HCT116 (cell line): ENCODE measurements at regions not wholly inside any gene's neighbourhood (a gene's known extent, or its start where the extent isn't known, plus 50 kb on each side); places are given as distances from the start of the nearest gene placed in this dataset.

Experiments used
- ATAC-seq: fragments of 200-7000 bp; cut with Tn5 transposase; 2 replicates; pipeline ENCODE4 v1.9.1; 2020; ENCODE audit warnings: mild to moderate bottlenecking, moderate library complexity
- BruUV-seq: library from RNA; stranded (reverse); fragments of 400-500 nt; replicated peaks from 2 replicates; lab custom pipeline; 2021; lab: Mats Ljungman, UMichigan
- CTCF ChIA-PET: fragments of 300-600 bp; sonication (Branson Sonifier 250); formaldehyde crosslinking; loops from one replicate; lab custom pipeline; 2021; ENCODE audit warnings: antibody characterized with exemption; lab: Charles Lee
- POLR2A ChIA-PET: fragments of 300-600, 350-600 bp; sonication (Branson Sonifier 250); formaldehyde crosslinking; loops from one replicate; lab custom pipeline; 2021; ENCODE audit warnings: antibody characterized with exemption; lab: Charles Lee
- RAD21 ChIA-PET, 2 experiments: fragments of 300-600 bp; sonication (Branson Sonifier 250); formaldehyde crosslinking; loops; one replicate each; lab custom pipeline; 2023; ENCODE audit warnings: low total read pairs in 2 of 2; ENCODE audit not compliant: uncharacterized antibody in 2 of 2, unreplicated experiment in 2 of 2, low non-redundant PET in 1 of 2; lab: Charles Lee
- DNase-seq: peaks from one replicate; pipeline ENCODE4 v3.0.0-alpha.2; 2010; ENCODE audit warnings: low read depth, low spot score
- H2AFZ ChIP-seq: fragments of 200-600 bp; shearing (Covaris generic), sonication (generic); 2 replicates; pipeline ENCODE4 v1.6.1; 2017; ENCODE audit warnings: low read depth, mixed run types, mixed read lengths, antibody characterized with exemption, low read length; ENCODE audit not compliant: poor library complexity, severe bottlenecking
- H3K27ac ChIP-seq: 2 replicates; pipeline ENCODE4 v1.5.1; 2012; ENCODE audit warnings: low read depth, low read length
- H3K27me3 ChIP-seq: fragments of 200-600 bp; sonication (generic); 2 replicates; pipeline ENCODE4 v1.6.1; 2016; ENCODE audit warnings: mixed run types, low read length, mixed read lengths; ENCODE audit not compliant: insufficient read depth
- H3K36me3 ChIP-seq, 2 experiments: fragments of 200-500 bp in 1 of 2; fragments of 200-600 bp in 1 of 2; sonication (Bioruptor generic) in 1 of 2; sonication (generic) in 1 of 2; 2 replicates each; pipeline versions ENCODE4 v1.5.1 to v1.6.1; 2014 to 2016; ENCODE audit warnings: low read length in 2 of 2, inconsistent platforms in 1 of 2, mixed read lengths in 1 of 2, mixed run types in 1 of 2; ENCODE audit not compliant: insufficient read depth in 2 of 2, control insufficient read depth in 1 of 2
- H3K4me1 ChIP-seq, 2 experiments: fragments of 200-600 bp in 1 of 2; sonication (generic) in 1 of 2; 2 replicates each; pipeline versions ENCODE4 v1.5.1 to v1.6.1; 2012 to 2017; ENCODE audit warnings: low read length in 2 of 2, inconsistent platforms in 1 of 2, mild to moderate bottlenecking in 1 of 2, mixed read lengths in 1 of 2, mixed run types in 1 of 2, moderate library complexity in 1 of 2; ENCODE audit not compliant: insufficient read depth in 2 of 2, control insufficient read depth in 1 of 2
- H3K4me2 ChIP-seq: fragments of 200-600 bp; sonication (generic); 2 replicates; pipeline ENCODE4 v1.6.1; 2017; ENCODE audit warnings: mixed run types, low read length, mixed read lengths
- H3K4me3 ChIP-seq, 2 experiments: fragments of 200-600 bp in 1 of 2; sonication (generic) in 1 of 2; replicated peaks in 1 of 2; 2 replicates each; pipeline ENCODE4 v1.5.1; 2011 to 2016; ENCODE audit warnings: low read length in 2 of 2, control low read depth in 1 of 2, low read depth in 1 of 2, mild to moderate bottlenecking in 1 of 2, mixed read lengths in 1 of 2, mixed run types in 1 of 2
- H3K79me2 ChIP-seq: fragments of 200-600 bp; sonication (generic); 2 replicates; pipeline ENCODE4 v1.6.1; 2017; ENCODE audit warnings: mild to moderate bottlenecking, mixed run types, low read length, moderate library complexity, mixed read lengths; ENCODE audit not compliant: insufficient read depth
- H3K9ac ChIP-seq: fragments of 200-600 bp; sonication (generic); 2 replicates; pipeline ENCODE4 v1.6.1; 2016; ENCODE audit warnings: low read length, mixed read lengths
- H3K9me2 ChIP-seq: fragments of 200-600 bp; sonication (generic), shearing (Covaris generic); 2 replicates; pipeline ENCODE4 v1.6.1; 2017; ENCODE audit warnings: mixed run types, mild to moderate bottlenecking, moderate library complexity; ENCODE audit not compliant: insufficient read depth
- H3K9me3 ChIP-seq, 2 experiments: fragments of 200-500 bp in 1 of 2; fragments of 200-600 bp in 1 of 2; sonication (Bioruptor generic) in 1 of 2; sonication (generic) in 1 of 2; 2 replicates each; pipeline ENCODE4 v1.6.1; 2014 to 2017; ENCODE audit warnings: low read length in 2 of 2, mixed read lengths in 2 of 2, inconsistent platforms in 1 of 2, low read depth in 1 of 2, mild to moderate bottlenecking in 1 of 2, mixed run types in 1 of 2, moderate library complexity in 1 of 2; ENCODE audit not compliant: control insufficient read depth in 1 of 2, insufficient read depth in 1 of 2
- H4K20me1 ChIP-seq: fragments of 200-600 bp; sonication (generic), shearing (Covaris generic); 2 replicates; pipeline ENCODE4 v1.6.1; 2017; ENCODE audit warnings: mixed run types, mild to moderate bottlenecking, moderate library complexity; ENCODE audit not compliant: insufficient read depth
- CBX3 ChIP-seq: IDR thresholded peaks from 2 replicates; pipeline ENCODE4 v1.6.1; 2012; ENCODE audit warnings: low read depth
- EGR1 ChIP-seq: IDR thresholded peaks from 2 replicates; pipeline ENCODE4 v1.6.1; 2012; ENCODE audit warnings: low read depth
- EZH2 ChIP-seq: fragments of 200-600 bp; sonication (generic); IDR thresholded peaks from 2 replicates; pipeline ENCODE4 v1.6.1; 2017; ENCODE audit warnings: antibody characterized with exemption, mixed run types
- FOSL1 ChIP-seq: IDR thresholded peaks from 2 replicates; pipeline ENCODE4 v1.6.1; 2012; ENCODE audit warnings: low read depth
- POLR2AphosphoS5 ChIP-seq: IDR thresholded peaks from 2 replicates; pipeline ENCODE4 v1.6.1; 2011; ENCODE audit warnings: mild to moderate bottlenecking, low read depth, low read length, moderate library complexity
- RAD21 ChIP-seq: IDR thresholded peaks from 2 replicates; pipeline ENCODE4 v1.6.1; 2012; ENCODE audit warnings: low read depth, mild to moderate bottlenecking
- SRF ChIP-seq: IDR thresholded peaks from 2 replicates; pipeline ENCODE4 v1.6.1; 2012; ENCODE audit warnings: low read depth
- TCF7L2 ChIP-seq: IDR thresholded peaks from 2 replicates; pipeline ENCODE4 v1.7.0; 2011; ENCODE audit warnings: borderline replicate concordance, inconsistent platforms; ENCODE audit not compliant: insufficient read depth, insufficient read length; ENCODE audit errors: extremely low read depth
- ZFX ChIP-seq: fragments of 450-650 bp; IDR thresholded peaks from 2 replicates; pipeline ENCODE4 v1.6.1; 2017
- ZNF274 ChIP-seq: fragments of 200-500 bp; sonication (Bioruptor generic); IDR thresholded peaks from 2 replicates; pipeline ENCODE4 v1.6.1; 2014; ENCODE audit warnings: mild to moderate bottlenecking, low read depth, low read length, inconsistent platforms
- intact Hi-C: fragments of 100-400 bp; cut with micrococcal nuclease; formaldehyde crosslinking; loops from 2 replicates; pipeline ENCODE4 v1.10.0; 2022
- TF ChIP-seq, protein P1 (sequence below): IDR thresholded peaks from 2 replicates; pipeline ENCODE4 v1.6.1; 2011; ENCODE audit warnings: mild to moderate bottlenecking, low read length, moderate library complexity; ENCODE audit not compliant: insufficient replicate concordance; ENCODE audit errors: extremely low read depth
- TF ChIP-seq, protein P2 (sequence below): IDR thresholded peaks from 2 replicates; pipeline ENCODE4 v1.6.1; 2012; ENCODE audit warnings: low read depth
- TF ChIP-seq, protein P3 (sequence below), 3 experiments: fragments of 200-600 bp in 1 of 3; sonication (generic) in 1 of 3; IDR thresholded peaks in 2 of 3; conservative IDR thresholded peaks in 1 of 3; 2 replicates each; pipeline ENCODE4 v1.5.1; 2012 to 2017; ENCODE audit warnings: low read depth in 2 of 3, low read length in 2 of 3, antibody characterized with exemption in 1 of 3, borderline replicate concordance in 1 of 3, control low read depth in 1 of 3, mild to moderate bottlenecking in 1 of 3, mixed read lengths in 1 of 3, mixed run types in 1 of 3, moderate library complexity in 1 of 3; ENCODE audit not compliant: insufficient read depth in 1 of 3

DNA sequence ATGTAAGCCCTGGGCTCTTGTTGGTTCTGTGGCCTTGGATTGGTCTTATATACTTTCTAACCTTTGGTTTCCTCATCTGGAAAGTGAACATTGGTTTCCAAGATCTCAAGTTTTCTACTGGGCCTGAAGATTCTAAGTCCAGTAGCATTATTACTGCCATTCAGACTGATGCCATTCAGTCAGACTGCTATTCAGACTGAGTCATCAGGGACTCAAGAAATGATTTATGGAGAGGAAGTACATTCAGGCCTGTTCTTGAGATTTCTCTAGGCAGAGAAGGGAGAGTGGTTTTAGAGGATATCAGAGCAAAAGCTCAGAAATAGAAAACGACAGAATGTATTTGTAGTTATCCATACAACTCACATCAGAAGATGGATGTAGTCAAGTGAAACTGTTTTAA lies 557.2 kb downstream of the NR2F2 start:
- no peaks in the 10 kb centered on the region for H3K4me1 ChIP-seq
- no peaks in the 10 kb centered on the region for H3K27me3 ChIP-seq
- no peak overlapping the region for H3K27ac ChIP-seq
- H3K9me3 ChIP-seq: no peaks in the 10 kb centered on the region
- intact Hi-C loops: no loop called here
- H3K79me2 ChIP-seq: no peaks in the 10 kb centered on the region
- CTCF ChIA-PET: no interaction called here
- DNase-seq: no peak
- no peak for ATAC-seq
- RAD21 ChIA-PET: no interaction called here
- H3K36me3 ChIP-seq: no peaks in the 10 kb centered on the region
- TF ChIP-seq SRF (no peak), POLR2AphosphoS5 (no peak), TCF7L2 (no peak)
- H3K4me3 ChIP-seq: no peak overlapping the region
- POLR2A ChIA-PET: no interaction called here
- no peak overlapping the region for H3K4me2 ChIP-seq
- H4K20me1 ChIP-seq: no peaks in the 10 kb centered on the region; the same call in 1 of the 2 replicates
- no peak overlapping the region for H3K9ac ChIP-seq
- H2AFZ ChIP-seq: no peak overlapping the region
- BruUV-seq: no TSS peak
- no peaks in the 10 kb centered on the region for H3K9me2 ChIP-seq

DNA sequence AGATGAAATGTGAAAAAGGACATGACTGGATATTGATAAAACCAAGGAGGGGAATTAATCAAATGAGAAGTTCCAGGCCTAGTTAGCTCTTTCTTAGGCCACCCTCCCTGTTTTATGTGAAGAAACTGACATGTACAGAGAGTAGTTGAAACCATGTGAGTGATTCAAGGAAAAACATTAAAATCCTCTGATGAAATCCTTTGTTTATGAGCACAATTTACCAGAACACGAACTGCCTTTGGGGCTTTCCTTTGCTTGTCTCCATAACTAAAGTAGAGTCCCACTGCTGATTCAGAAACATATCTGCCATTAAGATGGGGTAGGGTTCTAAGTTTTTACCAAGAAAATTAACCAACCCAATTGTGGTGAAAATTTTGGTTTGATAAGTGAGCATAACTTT lies 558.3 kb downstream of the NR2F2 start:
- no peak overlapping the region for H3K27ac ChIP-seq
- no peak overlapping the region for H3K4me3 ChIP-seq
- intact Hi-C loops: no loop called here
- ATAC-seq (no peak), DNase-seq (no peak)
- H3K4me1 ChIP-seq: no peaks in the 10 kb centered on the region
- no peak overlapping the region for H3K9ac ChIP-seq
- no peaks in the 10 kb centered on the region for H3K27me3 ChIP-seq
- ChIA-PET POLR2A (no interaction called here), RAD21 (no interaction called here), CTCF (no interaction called here)
- BruUV-seq: no TSS peak
- H4K20me1 ChIP-seq: no peaks in the 10 kb centered on the region; the same call in 1 of the 2 replicates
- H3K4me2 ChIP-seq: no peak overlapping the region
- no peaks in the 10 kb centered on the region for H3K36me3 ChIP-seq
- H3K79me2 ChIP-seq: no peaks in the 10 kb centered on the region
- no peak overlapping the region for H2AFZ ChIP-seq
- H3K9me3 ChIP-seq: no peaks in the 10 kb centered on the region
- H3K9me2 ChIP-seq: no peaks in the 10 kb centered on the region
- no peak for TF ChIP-seq RAD21
- no peak for TF ChIP-seq FOSL1
- TF ChIP-seq TCF7L2: no peak
- TF ChIP-seq EGR1: no peak
- TF ChIP-seq, protein P1, sequence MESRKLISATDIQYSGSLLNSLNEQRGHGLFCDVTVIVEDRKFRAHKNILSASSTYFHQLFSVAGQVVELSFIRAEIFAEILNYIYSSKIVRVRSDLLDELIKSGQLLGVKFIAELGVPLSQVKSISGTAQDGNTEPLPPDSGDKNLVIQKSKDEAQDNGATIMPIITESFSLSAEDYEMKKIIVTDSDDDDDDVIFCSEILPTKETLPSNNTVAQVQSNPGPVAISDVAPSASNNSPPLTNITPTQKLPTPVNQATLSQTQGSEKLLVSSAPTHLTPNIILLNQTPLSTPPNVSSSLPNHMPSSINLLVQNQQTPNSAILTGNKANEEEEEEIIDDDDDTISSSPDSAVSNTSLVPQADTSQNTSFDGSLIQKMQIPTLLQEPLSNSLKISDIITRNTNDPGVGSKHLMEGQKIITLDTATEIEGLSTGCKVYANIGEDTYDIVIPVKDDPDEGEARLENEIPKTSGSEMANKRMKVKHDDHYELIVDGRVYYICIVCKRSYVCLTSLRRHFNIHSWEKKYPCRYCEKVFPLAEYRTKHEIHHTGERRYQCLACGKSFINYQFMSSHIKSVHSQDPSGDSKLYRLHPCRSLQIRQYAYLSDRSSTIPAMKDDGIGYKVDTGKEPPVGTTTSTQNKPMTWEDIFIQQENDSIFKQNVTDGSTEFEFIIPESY: no peak
- TF ChIP-seq, protein P2, sequence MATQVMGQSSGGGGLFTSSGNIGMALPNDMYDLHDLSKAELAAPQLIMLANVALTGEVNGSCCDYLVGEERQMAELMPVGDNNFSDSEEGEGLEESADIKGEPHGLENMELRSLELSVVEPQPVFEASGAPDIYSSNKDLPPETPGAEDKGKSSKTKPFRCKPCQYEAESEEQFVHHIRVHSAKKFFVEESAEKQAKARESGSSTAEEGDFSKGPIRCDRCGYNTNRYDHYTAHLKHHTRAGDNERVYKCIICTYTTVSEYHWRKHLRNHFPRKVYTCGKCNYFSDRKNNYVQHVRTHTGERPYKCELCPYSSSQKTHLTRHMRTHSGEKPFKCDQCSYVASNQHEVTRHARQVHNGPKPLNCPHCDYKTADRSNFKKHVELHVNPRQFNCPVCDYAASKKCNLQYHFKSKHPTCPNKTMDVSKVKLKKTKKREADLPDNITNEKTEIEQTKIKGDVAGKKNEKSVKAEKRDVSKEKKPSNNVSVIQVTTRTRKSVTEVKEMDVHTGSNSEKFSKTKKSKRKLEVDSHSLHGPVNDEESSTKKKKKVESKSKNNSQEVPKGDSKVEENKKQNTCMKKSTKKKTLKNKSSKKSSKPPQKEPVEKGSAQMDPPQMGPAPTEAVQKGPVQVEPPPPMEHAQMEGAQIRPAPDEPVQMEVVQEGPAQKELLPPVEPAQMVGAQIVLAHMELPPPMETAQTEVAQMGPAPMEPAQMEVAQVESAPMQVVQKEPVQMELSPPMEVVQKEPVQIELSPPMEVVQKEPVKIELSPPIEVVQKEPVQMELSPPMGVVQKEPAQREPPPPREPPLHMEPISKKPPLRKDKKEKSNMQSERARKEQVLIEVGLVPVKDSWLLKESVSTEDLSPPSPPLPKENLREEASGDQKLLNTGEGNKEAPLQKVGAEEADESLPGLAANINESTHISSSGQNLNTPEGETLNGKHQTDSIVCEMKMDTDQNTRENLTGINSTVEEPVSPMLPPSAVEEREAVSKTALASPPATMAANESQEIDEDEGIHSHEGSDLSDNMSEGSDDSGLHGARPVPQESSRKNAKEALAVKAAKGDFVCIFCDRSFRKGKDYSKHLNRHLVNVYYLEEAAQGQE: no peak
- no peak for TF ChIP-seq ZNF274
- TF ChIP-seq CBX3: no peak
- TF ChIP-seq EZH2: no peak
- TF ChIP-seq, protein P3, sequence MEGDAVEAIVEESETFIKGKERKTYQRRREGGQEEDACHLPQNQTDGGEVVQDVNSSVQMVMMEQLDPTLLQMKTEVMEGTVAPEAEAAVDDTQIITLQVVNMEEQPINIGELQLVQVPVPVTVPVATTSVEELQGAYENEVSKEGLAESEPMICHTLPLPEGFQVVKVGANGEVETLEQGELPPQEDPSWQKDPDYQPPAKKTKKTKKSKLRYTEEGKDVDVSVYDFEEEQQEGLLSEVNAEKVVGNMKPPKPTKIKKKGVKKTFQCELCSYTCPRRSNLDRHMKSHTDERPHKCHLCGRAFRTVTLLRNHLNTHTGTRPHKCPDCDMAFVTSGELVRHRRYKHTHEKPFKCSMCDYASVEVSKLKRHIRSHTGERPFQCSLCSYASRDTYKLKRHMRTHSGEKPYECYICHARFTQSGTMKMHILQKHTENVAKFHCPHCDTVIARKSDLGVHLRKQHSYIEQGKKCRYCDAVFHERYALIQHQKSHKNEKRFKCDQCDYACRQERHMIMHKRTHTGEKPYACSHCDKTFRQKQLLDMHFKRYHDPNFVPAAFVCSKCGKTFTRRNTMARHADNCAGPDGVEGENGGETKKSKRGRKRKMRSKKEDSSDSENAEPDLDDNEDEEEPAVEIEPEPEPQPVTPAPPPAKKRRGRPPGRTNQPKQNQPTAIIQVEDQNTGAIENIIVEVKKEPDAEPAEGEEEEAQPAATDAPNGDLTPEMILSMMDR (IDR thresholded peaks at IDR 0.05 in 2 of 3, conservative IDR thresholded peaks at IDR 0.05 in 1 of 3; ENCODE audit: borderline replicate concordance in 1 of 3, insufficient read depth in 1 of 3, low read depth in 2 of 3, low read length in 2 of 3): no peak
- TF ChIP-seq ZFX: no peak
